Ishikawa (cell line): ENCODE measurements at regions not wholly inside any gene's neighbourhood (a gene's known extent, or its start where the extent isn't known, plus 50 kb on each side); places are given as distances from the start of the nearest gene placed in this dataset.

Experiments used
- CEBPB ChIP-seq: IDR thresholded peaks from 2 replicates; pipeline ENCODE4 v1.6.1; 2012
- CREB1 ChIP-seq: IDR thresholded peaks from 2 replicates; pipeline ENCODE4 v1.6.1; 2012; ENCODE audit warnings: low read depth
- EGR1 ChIP-seq: IDR thresholded peaks from 2 replicates; pipeline ENCODE4 v1.6.1; 2012
- EP300 ChIP-seq: IDR thresholded peaks from 2 replicates; pipeline ENCODE4 v1.6.1; 2012; ENCODE audit warnings: borderline replicate concordance
- FOXM1 ChIP-seq: IDR thresholded peaks from 2 replicates; pipeline ENCODE4 v1.6.1; 2012; ENCODE audit warnings: low read depth, borderline replicate concordance
- MAX ChIP-seq: IDR thresholded peaks from 2 replicates; pipeline ENCODE4 v1.6.1; 2012
- NFIC ChIP-seq: IDR thresholded peaks from 2 replicates; pipeline ENCODE4 v1.6.1; 2012
- RAD21 ChIP-seq: IDR thresholded peaks from 2 replicates; pipeline ENCODE4 v1.6.1; 2012; ENCODE audit warnings: low read depth
- TAF1 ChIP-seq: IDR thresholded peaks from 2 replicates; pipeline ENCODE4 v1.6.1; 2012; ENCODE audit warnings: low read depth, mild to moderate bottlenecking
- TCF12 ChIP-seq: IDR thresholded peaks from 2 replicates; pipeline ENCODE4 v1.6.1; 2012; ENCODE audit warnings: low read depth
- TEAD4 ChIP-seq: IDR thresholded peaks from 2 replicates; pipeline ENCODE4 v1.6.1; 2012
- YY1 ChIP-seq: IDR thresholded peaks from 2 replicates; pipeline ENCODE4 v1.6.1; 2012; ENCODE audit warnings: low read depth
- ZBTB7A ChIP-seq: IDR thresholded peaks from 2 replicates; pipeline ENCODE4 v1.6.1; 2012; ENCODE audit warnings: low read depth
- TF ChIP-seq, protein P1 (sequence below): IDR thresholded peaks from 2 replicates; pipeline ENCODE4 v1.6.1; 2012; ENCODE audit warnings: low read depth, mild to moderate bottlenecking
- TF ChIP-seq, protein P2 (sequence below): IDR thresholded peaks from 2 replicates; pipeline ENCODE4 v1.6.1; 2012

GRCh38 chr13:59398661-59399060 is 765.1 kb downstream of the DIAPH3 start:
- no peak for TF ChIP-seq EGR1
- no peak for TF ChIP-seq FOXM1
- no peak for TF ChIP-seq TEAD4
- no peak for TF ChIP-seq MAX
- TF ChIP-seq ZBTB7A: no peak
- no peak for TF ChIP-seq CREB1
- no peak for TF ChIP-seq CEBPB
- TF ChIP-seq TAF1: no peak
- TF ChIP-seq TCF12: no peak
- TF ChIP-seq YY1: no peak
- TF ChIP-seq NFIC: no peak
- no peak for TF ChIP-seq RAD21
- TF ChIP-seq, protein P1, sequence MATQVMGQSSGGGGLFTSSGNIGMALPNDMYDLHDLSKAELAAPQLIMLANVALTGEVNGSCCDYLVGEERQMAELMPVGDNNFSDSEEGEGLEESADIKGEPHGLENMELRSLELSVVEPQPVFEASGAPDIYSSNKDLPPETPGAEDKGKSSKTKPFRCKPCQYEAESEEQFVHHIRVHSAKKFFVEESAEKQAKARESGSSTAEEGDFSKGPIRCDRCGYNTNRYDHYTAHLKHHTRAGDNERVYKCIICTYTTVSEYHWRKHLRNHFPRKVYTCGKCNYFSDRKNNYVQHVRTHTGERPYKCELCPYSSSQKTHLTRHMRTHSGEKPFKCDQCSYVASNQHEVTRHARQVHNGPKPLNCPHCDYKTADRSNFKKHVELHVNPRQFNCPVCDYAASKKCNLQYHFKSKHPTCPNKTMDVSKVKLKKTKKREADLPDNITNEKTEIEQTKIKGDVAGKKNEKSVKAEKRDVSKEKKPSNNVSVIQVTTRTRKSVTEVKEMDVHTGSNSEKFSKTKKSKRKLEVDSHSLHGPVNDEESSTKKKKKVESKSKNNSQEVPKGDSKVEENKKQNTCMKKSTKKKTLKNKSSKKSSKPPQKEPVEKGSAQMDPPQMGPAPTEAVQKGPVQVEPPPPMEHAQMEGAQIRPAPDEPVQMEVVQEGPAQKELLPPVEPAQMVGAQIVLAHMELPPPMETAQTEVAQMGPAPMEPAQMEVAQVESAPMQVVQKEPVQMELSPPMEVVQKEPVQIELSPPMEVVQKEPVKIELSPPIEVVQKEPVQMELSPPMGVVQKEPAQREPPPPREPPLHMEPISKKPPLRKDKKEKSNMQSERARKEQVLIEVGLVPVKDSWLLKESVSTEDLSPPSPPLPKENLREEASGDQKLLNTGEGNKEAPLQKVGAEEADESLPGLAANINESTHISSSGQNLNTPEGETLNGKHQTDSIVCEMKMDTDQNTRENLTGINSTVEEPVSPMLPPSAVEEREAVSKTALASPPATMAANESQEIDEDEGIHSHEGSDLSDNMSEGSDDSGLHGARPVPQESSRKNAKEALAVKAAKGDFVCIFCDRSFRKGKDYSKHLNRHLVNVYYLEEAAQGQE: no peak

GRCh38 chr13:59399513-59399912 is 764.2 kb downstream of the DIAPH3 start:
- no peak for TF ChIP-seq FOXM1
- no peak for TF ChIP-seq MAX
- no peak for TF ChIP-seq RAD21
- TF ChIP-seq EGR1: no peak
- TF ChIP-seq ZBTB7A: no peak
- no peak for TF ChIP-seq NFIC
- no peak for TF ChIP-seq CEBPB
- TF ChIP-seq TCF12: no peak
- TF ChIP-seq CREB1: no peak
- no peak for TF ChIP-seq TEAD4
- TF ChIP-seq, protein P1: no peak
- TF ChIP-seq, protein P2, sequence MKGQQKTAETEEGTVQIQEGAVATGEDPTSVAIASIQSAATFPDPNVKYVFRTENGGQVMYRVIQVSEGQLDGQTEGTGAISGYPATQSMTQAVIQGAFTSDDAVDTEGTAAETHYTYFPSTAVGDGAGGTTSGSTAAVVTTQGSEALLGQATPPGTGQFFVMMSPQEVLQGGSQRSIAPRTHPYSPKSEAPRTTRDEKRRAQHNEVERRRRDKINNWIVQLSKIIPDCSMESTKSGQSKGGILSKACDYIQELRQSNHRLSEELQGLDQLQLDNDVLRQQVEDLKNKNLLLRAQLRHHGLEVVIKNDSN: no peak
- no peak for TF ChIP-seq TAF1
- no peak for TF ChIP-seq YY1
- no peak for TF ChIP-seq EP300

DNA sequence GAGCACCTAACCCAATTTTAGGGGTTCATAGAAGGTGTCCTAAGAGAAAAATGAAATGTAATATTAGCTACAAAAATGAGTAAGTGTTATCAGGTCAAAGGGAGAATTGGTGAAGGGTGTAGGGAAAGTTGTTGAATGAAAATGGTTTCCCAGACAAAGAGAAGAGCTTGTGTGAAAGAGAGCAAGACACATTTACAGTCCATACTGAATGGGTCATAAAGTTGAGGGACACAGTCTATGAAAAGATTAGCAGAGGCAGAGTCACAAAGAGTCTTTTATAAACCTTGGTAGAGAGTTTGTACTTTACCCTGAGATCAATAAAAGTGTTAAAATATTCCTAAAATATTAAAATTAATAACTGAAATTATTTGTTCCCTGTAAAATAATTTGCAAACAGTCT is 759.4 kb downstream of the DIAPH3 start:
- no peak for TF ChIP-seq TEAD4

- TF ChIP-seq NFIC (peak; percentile 61), CEBPB (no peak), EGR1 (no peak), ZBTB7A (no peak), TCF12 (no peak), CREB1 (no peak)
These were observed 755.0 kb downstream of the DIAPH3 start for GRCh38 chr13:59408738-59409137.

DNA sequence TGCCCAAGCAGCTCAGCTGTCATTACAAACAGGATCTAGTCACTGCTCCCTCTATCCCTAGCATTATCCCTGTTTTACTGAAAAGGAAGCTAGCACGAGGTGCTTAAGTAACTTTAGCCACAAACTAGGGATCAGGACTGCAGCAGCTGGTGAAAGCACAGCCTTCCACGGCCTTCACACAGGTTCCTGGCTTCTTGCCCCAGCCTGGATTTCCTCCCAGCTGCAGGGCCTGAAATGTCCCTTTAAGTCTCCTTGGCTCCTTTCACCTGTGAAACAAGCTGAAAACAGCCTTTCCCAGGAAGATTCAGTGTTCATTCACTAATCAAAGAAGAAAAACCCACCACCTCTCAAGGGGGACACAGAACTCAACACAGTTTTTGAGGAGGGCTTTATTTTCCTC is 754.5 kb downstream of the DIAPH3 start:
- no peak for TF ChIP-seq CEBPB
- TF ChIP-seq NFIC: 0 out of 2 replicates have a peak, but pooled peaks have one; percentile 17

DNA sequence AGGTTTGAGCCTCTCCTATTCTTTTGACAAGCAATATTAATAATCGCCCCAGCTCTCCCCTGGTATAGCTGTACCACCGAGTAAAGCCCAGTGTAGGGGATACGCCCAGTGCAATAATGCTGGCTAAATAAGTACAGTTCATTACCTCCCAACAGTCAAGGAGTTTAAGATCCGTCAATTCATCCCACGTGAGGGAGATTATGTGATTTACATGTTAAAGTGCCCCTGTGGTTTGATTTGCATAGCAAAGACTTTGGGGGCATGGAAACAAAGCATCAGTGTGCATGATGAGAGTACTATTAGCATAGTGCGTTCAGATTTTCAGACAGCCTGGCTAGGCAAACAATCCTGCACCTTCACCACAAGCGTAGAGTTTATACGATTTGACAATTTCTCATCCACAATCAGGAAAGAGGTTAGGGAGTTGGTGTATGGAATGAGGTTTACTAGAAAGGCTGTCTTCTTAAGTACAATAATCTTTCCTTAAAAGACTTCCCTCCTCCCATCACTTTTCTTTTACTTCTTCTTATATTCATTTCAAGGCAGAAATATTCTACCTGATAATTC is 754.0 kb downstream of the DIAPH3 start:
- TF ChIP-seq FOXM1 (no peak), TEAD4 (no peak), ZBTB7A (no peak), YY1 (no peak), TAF1 (no peak), EP300 (no peak), TCF12 (no peak), MAX (no peak), NFIC (no peak), EGR1 (no peak), RAD21 (no peak), CREB1 (no peak), CEBPB (no peak)
- TF ChIP-seq, protein P1: no peak
- TF ChIP-seq, protein P2: no peak
